Suprapubic skin (tissue), 3 donors: ENCODE measurements at regions not wholly inside any gene's neighbourhood (a gene's known extent, or its start where the extent isn't known, plus 50 kb on each side); places are given as distances from the start of the nearest gene placed in this dataset.

Source experiments
- POLR2AphosphoS5 ChIP-seq, 3 donors: sonication (generic); formaldehyde crosslinking; IDR thresholded peaks; one replicate each; pipeline ENCODE4 v1.6.1; 2017; ENCODE audit warnings: antibody characterized with exemption in 3 of 3
- TF ChIP-seq, protein P1 (sequence below), 2 donors: fragments of 200-600 bp in 1 of 2; fragments of 450-650 bp in 1 of 2; sonication (generic) in 1 of 2; IDR thresholded peaks; one replicate each; pipeline ENCODE4 v1.5.1; 2016 to 2019; ENCODE audit warnings: antibody characterized with exemption in 2 of 2, mild to moderate bottlenecking in 1 of 2, moderate library complexity in 1 of 2

DNA sequence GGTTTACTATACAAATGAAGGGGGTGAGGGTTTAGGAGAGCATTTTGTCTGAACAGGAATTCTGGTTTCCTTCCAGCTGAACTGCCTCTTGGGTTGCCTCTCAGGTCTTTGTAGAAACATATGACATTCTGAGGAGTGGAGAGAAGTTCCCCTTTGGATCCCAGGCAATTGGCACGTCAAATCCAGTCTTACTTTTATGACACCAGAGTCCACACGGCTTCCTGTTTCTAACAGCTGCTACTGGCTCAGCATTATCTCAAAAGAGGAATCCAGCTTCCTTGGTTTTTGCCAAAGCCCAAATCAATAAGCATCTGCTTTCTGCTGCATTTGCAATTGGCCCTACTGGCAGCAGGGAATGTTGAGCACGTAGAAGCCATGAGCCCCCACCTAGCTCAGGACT is 97.6 kb upstream of the FAM20A start:
- TF ChIP-seq, protein P1, sequence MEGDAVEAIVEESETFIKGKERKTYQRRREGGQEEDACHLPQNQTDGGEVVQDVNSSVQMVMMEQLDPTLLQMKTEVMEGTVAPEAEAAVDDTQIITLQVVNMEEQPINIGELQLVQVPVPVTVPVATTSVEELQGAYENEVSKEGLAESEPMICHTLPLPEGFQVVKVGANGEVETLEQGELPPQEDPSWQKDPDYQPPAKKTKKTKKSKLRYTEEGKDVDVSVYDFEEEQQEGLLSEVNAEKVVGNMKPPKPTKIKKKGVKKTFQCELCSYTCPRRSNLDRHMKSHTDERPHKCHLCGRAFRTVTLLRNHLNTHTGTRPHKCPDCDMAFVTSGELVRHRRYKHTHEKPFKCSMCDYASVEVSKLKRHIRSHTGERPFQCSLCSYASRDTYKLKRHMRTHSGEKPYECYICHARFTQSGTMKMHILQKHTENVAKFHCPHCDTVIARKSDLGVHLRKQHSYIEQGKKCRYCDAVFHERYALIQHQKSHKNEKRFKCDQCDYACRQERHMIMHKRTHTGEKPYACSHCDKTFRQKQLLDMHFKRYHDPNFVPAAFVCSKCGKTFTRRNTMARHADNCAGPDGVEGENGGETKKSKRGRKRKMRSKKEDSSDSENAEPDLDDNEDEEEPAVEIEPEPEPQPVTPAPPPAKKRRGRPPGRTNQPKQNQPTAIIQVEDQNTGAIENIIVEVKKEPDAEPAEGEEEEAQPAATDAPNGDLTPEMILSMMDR (IDR thresholded peaks at IDR 0.05), result no peak
- TF ChIP-seq POLR2AphosphoS5 (IDR thresholded peaks at IDR 0.05), result no peak
